Endothelial cell of umbilical vein (primary cell): ENCODE measurements at regions not wholly inside any gene's neighbourhood (a gene's known extent, or its start where the extent isn't known, plus 50 kb on each side); places are given as distances from the start of the nearest gene placed in this dataset.

Experiments
- BruUV-seq: library from RNA; stranded (reverse); fragments of 400-500 nt; replicated peaks from 2 replicates; lab custom pipeline; 2021; lab: Mats Ljungman, UMichigan
- CTCF ChIA-PET: fragments of 300-600, 350-600 bp; sonication (Branson Sonifier 250); formaldehyde crosslinking; loops from one replicate; lab custom pipeline; 2021; ENCODE audit warnings: antibody characterized with exemption, inconsistent platforms; lab: Charles Lee
- POLR2A ChIA-PET: fragments of 300-600, 350-600 bp; sonication (Branson Sonifier 250); formaldehyde crosslinking; loops from one replicate; lab custom pipeline; 2021; ENCODE audit warnings: antibody characterized with exemption, inconsistent platforms; lab: Charles Lee
- DNase-seq: peaks from one replicate; pipeline ENCODE4 v3.0.0-alpha.2; 2011; ENCODE audit warnings: low read depth, low spot score
- FAIRE-seq: peaks from 2 replicates; lab custom pipeline; 2011; peaks lifted over from hg19 to GRCh38; lab: Jason Lieb, UNC
- H2AFZ ChIP-seq: 2 replicates; pipeline ENCODE4 v1.6.0; 2012; ENCODE audit warnings: low read depth, low read length, control low read depth, inconsistent platforms
- H3K27ac ChIP-seq: 2 replicates; pipeline ENCODE4 v1.5.1; 2011; ENCODE audit warnings: low read depth, mild to moderate bottlenecking, control low read depth, low read length, moderate library complexity; ENCODE audit not compliant: insufficient read depth
- H3K27me3 ChIP-seq, 2 experiments: 2 replicates each; pipeline versions ENCODE4 v1.6.0 to v1.6.1; 2011; ENCODE audit warnings: low read length in 2 of 2, mixed read lengths in 1 of 2; ENCODE audit not compliant: control insufficient read depth in 2 of 2, insufficient read depth in 2 of 2
- H3K36me3 ChIP-seq, 2 experiments: 2 replicates in 1 of 2; 3 replicates in 1 of 2; pipeline ENCODE4 v1.5.1; 2011; ENCODE audit warnings: low read length in 2 of 2, mild to moderate bottlenecking in 1 of 2, moderate library complexity in 1 of 2; ENCODE audit not compliant: control insufficient read depth in 2 of 2, insufficient read depth in 2 of 2; ENCODE audit errors: extremely low read depth in 1 of 2
- H3K4me1 ChIP-seq: 3 replicates; pipeline ENCODE4 v1.5.1; 2011; ENCODE audit warnings: mild to moderate bottlenecking, low read length; ENCODE audit not compliant: control insufficient read depth, insufficient read depth; ENCODE audit errors: extremely low read depth
- H3K4me2 ChIP-seq: 2 replicates; pipeline ENCODE4 v1.6.1; 2011; ENCODE audit warnings: low read length, control low read depth, mixed read lengths; ENCODE audit not compliant: insufficient read depth
- H3K4me3 ChIP-seq, 3 experiments: fragments of 200-600 bp in 1 of 3; sonication (generic), shearing (Covaris generic) in 1 of 3; replicated peaks in 1 of 3; 2 replicates each; pipeline ENCODE4 v1.5.1; 2011 to 2016; ENCODE audit warnings: control low read depth in 3 of 3, low read length in 3 of 3, mild to moderate bottlenecking in 2 of 3, inconsistent platforms in 1 of 3, low read depth in 1 of 3, moderate library complexity in 1 of 3; ENCODE audit not compliant: insufficient read depth in 1 of 3
- H3K79me2 ChIP-seq: 2 replicates; pipeline ENCODE4 v1.6.0; 2012; ENCODE audit warnings: low read length, inconsistent platforms; ENCODE audit not compliant: control insufficient read depth, insufficient read depth
- H3K9ac ChIP-seq: replicated peaks from 2 replicates; pipeline ENCODE3; 2011; ENCODE audit warnings: low read length, control low read depth; ENCODE audit not compliant: insufficient read depth; ENCODE audit errors: extremely low read depth
- H3K9me1 ChIP-seq: replicated peaks from 3 replicates; pipeline ENCODE4 v1.6.0; 2011; ENCODE audit warnings: mild to moderate bottlenecking, low read length; ENCODE audit not compliant: control insufficient read depth, insufficient read depth; ENCODE audit errors: extremely low read depth
- H3K9me3 ChIP-seq: replicated peaks from 2 replicates; pipeline ENCODE4 v1.5.1; 2012; ENCODE audit warnings: low read length, inconsistent platforms; ENCODE audit not compliant: control insufficient read depth, insufficient read depth
- H4K20me1 ChIP-seq: replicated peaks from 2 replicates; pipeline ENCODE3; 2011; ENCODE audit warnings: mild to moderate bottlenecking, low read length; ENCODE audit not compliant: control insufficient read depth, insufficient read depth; ENCODE audit errors: extremely low read depth
- EZH2 ChIP-seq: IDR thresholded peaks from 2 replicates; pipeline ENCODE4 v1.6.1; 2012; ENCODE audit warnings: borderline replicate concordance, low read depth, mild to moderate bottlenecking, moderate library complexity, low read length, inconsistent platforms; ENCODE audit not compliant: severe bottlenecking
- FOS ChIP-seq: IDR thresholded peaks from 2 replicates; pipeline ENCODE4 v1.6.1; 2011; ENCODE audit warnings: mild to moderate bottlenecking, low read length, moderate library complexity, borderline replicate concordance; ENCODE audit not compliant: insufficient read depth
- GATA2 ChIP-seq: IDR thresholded peaks from 2 replicates; pipeline ENCODE4 v1.7.0; 2011; ENCODE audit warnings: low read depth, mild to moderate bottlenecking, moderate library complexity, mixed read lengths, low read length; ENCODE audit not compliant: insufficient read length, insufficient read depth
- JUN ChIP-seq: IDR thresholded peaks from 2 replicates; pipeline ENCODE4 v1.6.1; 2011; ENCODE audit warnings: borderline replicate concordance, low read depth; ENCODE audit not compliant: insufficient read length, insufficient read depth
- MYC ChIP-seq: IDR thresholded peaks from one replicate; pipeline ENCODE4 v1.6.1; 2011; ENCODE audit warnings: mild to moderate bottlenecking, low read depth, low read length
- POLR2A ChIP-seq: IDR thresholded peaks from 2 replicates; pipeline ENCODE4 v1.6.1; 2012; ENCODE audit warnings: low read depth, mild to moderate bottlenecking, control low read depth, low read length
- POLR2AphosphoS5 ChIP-seq: IDR thresholded peaks from 2 replicates; pipeline ENCODE4 v1.6.1; 2012; ENCODE audit warnings: low read depth, mild to moderate bottlenecking, control low read depth, low read length, moderate library complexity; ENCODE audit not compliant: insufficient read depth
- dilution Hi-C: fragments of 300-500 bp; cut with MboI; formaldehyde crosslinking; loops from one replicate; pipeline ENCODE4 v1.15.0; 2019; ENCODE audit warnings: low sequenced_read_pairs; ENCODE audit not compliant: extremely low pct_ligation_motif_present
- intact Hi-C: fragments of 100-400 bp; cut with micrococcal nuclease; formaldehyde crosslinking; loops from one replicate; pipeline ENCODE4 v1.10.0; 2022
- TF ChIP-seq, protein P1 (sequence below), 2 donors: IDR thresholded peaks; 1 replicate in 1 of 2; 2 replicates in 1 of 2; pipeline ENCODE4 v1.5.1; 2011; ENCODE audit warnings: low read length in 2 of 2, mild to moderate bottlenecking in 2 of 2, moderate library complexity in 2 of 2, control low read depth in 1 of 2, inconsistent platforms in 1 of 2, low read depth in 1 of 2; ENCODE audit not compliant: insufficient read depth in 1 of 2; ENCODE audit errors: extremely low read depth in 1 of 2
- TF ChIP-seq, protein P2 (sequence below): IDR thresholded peaks from 2 replicates; pipeline ENCODE4 v1.6.1; 2011; ENCODE audit not compliant: insufficient read depth, insufficient read length

DNA sequence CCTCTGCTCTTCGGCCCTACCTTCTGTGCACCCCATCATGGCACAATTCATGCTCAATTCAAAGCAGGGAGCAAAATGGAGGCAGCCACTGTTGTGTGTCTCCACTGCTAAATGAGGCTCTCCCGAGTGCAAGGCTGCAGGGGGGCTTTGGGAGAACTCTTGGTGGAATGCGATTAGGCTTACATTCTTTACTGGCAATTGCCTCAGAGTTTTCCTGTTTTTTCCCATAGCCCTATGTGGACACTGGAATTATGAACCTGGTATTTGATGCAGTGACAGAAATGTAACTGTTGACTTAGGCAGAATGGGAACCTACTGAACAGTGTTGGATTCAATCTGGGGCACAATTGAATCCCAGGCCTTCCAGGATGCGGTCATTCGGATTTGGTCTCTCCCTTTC, 187.9 kb upstream of the GMDS start:
- intact Hi-C loops, result no loop called here
- no peaks in the 10 kb centered on the region for H3K9me3 ChIP-seq
- no peaks in the 10 kb centered on the region for H4K20me1 ChIP-seq
- FAIRE-seq (no peak), DNase-seq (no peak)
- dilution Hi-C loops, result no loop called here
- ChIA-PET POLR2A (no interaction called here), CTCF (no interaction called here)
- no peak overlapping the region for H3K9ac ChIP-seq
- H3K27me3 ChIP-seq, result no peaks in the 10 kb centered on the region
- no peak for TF ChIP-seq EZH2
- TF ChIP-seq, protein P1, sequence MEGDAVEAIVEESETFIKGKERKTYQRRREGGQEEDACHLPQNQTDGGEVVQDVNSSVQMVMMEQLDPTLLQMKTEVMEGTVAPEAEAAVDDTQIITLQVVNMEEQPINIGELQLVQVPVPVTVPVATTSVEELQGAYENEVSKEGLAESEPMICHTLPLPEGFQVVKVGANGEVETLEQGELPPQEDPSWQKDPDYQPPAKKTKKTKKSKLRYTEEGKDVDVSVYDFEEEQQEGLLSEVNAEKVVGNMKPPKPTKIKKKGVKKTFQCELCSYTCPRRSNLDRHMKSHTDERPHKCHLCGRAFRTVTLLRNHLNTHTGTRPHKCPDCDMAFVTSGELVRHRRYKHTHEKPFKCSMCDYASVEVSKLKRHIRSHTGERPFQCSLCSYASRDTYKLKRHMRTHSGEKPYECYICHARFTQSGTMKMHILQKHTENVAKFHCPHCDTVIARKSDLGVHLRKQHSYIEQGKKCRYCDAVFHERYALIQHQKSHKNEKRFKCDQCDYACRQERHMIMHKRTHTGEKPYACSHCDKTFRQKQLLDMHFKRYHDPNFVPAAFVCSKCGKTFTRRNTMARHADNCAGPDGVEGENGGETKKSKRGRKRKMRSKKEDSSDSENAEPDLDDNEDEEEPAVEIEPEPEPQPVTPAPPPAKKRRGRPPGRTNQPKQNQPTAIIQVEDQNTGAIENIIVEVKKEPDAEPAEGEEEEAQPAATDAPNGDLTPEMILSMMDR (IDR thresholded peaks at IDR 0.05; ENCODE audit: extremely low read depth in 1 of 2, insufficient read depth in 1 of 2, low read depth in 1 of 2, low read length in 2 of 2), result no peak
- TF ChIP-seq POLR2A, result no peak
- no peak for TF ChIP-seq JUN
- no peak for TF ChIP-seq POLR2AphosphoS5
- no peak for TF ChIP-seq FOS
- no peaks in the 10 kb centered on the region for H3K79me2 ChIP-seq
- H2AFZ ChIP-seq, result no peak overlapping the region
- H3K4me1 ChIP-seq, result no peaks in the 10 kb centered on the region
- H3K4me3 ChIP-seq, result no peak overlapping the region
- no peaks in the 10 kb centered on the region for H3K36me3 ChIP-seq
- no peaks in the 10 kb centered on the region for H3K9me1 ChIP-seq
- H3K4me2 ChIP-seq, result no peak overlapping the region
- H3K27ac ChIP-seq, result no peak overlapping the region
- no TSS peak for BruUV-seq

DNA sequence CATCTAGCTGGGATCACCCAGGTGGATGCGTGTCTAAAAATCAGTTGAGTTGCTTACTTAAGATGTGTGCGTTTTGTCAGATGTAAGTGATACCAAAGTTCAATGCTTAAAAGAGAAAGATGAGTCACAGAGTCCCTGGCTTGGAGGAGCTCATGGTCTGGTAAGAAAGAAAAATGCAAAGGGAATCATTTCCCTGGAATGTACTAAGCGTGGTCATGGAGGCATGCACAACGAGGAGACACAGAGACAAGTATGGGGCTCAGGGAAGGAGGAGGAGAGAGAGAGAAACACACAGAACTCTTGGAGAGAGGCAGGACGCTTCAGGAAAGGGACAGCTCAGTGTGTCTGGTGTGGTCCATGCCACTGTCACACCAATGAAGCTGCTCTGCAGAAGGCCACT, 186.9 kb upstream of the GMDS start:
- Histone ChIP-seq H3K4me1 (no peaks in the 10 kb centered on the region), H3K9me1 (no peaks in the 10 kb centered on the region), H3K9me3 (no peaks in the 10 kb centered on the region), H3K9ac (no peak overlapping the region), H3K79me2 (no peaks in the 10 kb centered on the region), H3K4me2 (no peak overlapping the region), H3K27ac (no peak overlapping the region), H3K27me3 (no peaks in the 10 kb centered on the region), H3K36me3 (no peaks in the 10 kb centered on the region), H2AFZ (no peak overlapping the region), H3K4me3 (no peak overlapping the region), H4K20me1 (no peaks in the 10 kb centered on the region)
- CTCF ChIA-PET, result interaction anchor here (0.9 to 1.6 kb wide), 2 partner anchors 16 to 203 kb away, joined by 3 to 5 read pairs; no protein-coding TSS in a partner anchor
- dilution Hi-C loops, result no loop called here
- BruUV-seq, result no TSS peak
- POLR2A ChIA-PET, result no interaction called here
- no peak for FAIRE-seq
- intact Hi-C loops, result no loop called here
- no peak for DNase-seq
- TF ChIP-seq POLR2A (no peak), MYC (no peak), GATA2 (no peak), FOS (no peak), EZH2 (no peak), JUN (no peak), POLR2AphosphoS5 (no peak)
- TF ChIP-seq, protein P2, sequence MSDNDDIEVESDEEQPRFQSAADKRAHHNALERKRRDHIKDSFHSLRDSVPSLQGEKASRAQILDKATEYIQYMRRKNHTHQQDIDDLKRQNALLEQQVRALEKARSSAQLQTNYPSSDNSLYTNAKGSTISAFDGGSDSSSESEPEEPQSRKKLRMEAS, result no peak
- TF ChIP-seq, protein P1 (IDR thresholded peaks at IDR 0.05; ENCODE audit: extremely low read depth in 1 of 2, insufficient read depth in 1 of 2, low read depth in 1 of 2, low read length in 2 of 2), result no peak
